D721Med (cell line): ENCODE measurements at regions not wholly inside any gene's neighbourhood (a gene's known extent, or its start where the extent isn't known, plus 50 kb on each side); places are given as distances from the start of the nearest gene placed in this dataset.

Experiments
- DNase-seq: peaks from one replicate; pipeline ENCODE4 v3.0.0; 2011; ENCODE audit warnings: low spot score; ENCODE audit not compliant: insufficient read length
- FAIRE-seq: peaks from 2 replicates; lab custom pipeline; 2011; peaks lifted over from hg19 to GRCh38; lab: Jason Lieb, UNC
- CTCF ChIP-seq: IDR thresholded peaks from 2 replicates; pipeline ENCODE4 v1.5.1; 2012; ENCODE audit warnings: mild to moderate bottlenecking, control low read depth; ENCODE audit not compliant: insufficient read depth; ENCODE audit errors: missing control alignments

- TF ChIP-seq CTCF: no peak
- DNase-seq: no peak
- FAIRE-seq: no peak
Measured at GRCh38 chr12:24084800-24085199, 135.3 kb upstream of the SOX5 start.

GRCh38 chr12:24083838-24084237, 134.4 kb upstream of the SOX5 start:
- TF ChIP-seq CTCF: no peak
- no peak for DNase-seq
- no peak for FAIRE-seq

- TF ChIP-seq CTCF: no peak
- DNase-seq (no peak), FAIRE-seq (no peak)
Measured at GRCh38 chr12:24081606-24082005, 132.1 kb upstream of the SOX5 start.

- DNase-seq: no peak
- TF ChIP-seq CTCF: no peak
- FAIRE-seq: no peak
Measured at GRCh38 chr12:24081092-24081529, 131.6 kb upstream of the SOX5 start.

GRCh38 chr12:24080465-24080864, 131.0 kb upstream of the SOX5 start:
- TF ChIP-seq CTCF: no peak
- FAIRE-seq (no peak), DNase-seq (no peak)

GRCh38 chr12:24079083-24079482, 129.6 kb upstream of the SOX5 start:
- FAIRE-seq (no peak), DNase-seq (no peak)
- TF ChIP-seq CTCF: no peak

- no peak for TF ChIP-seq CTCF
- DNase-seq (no peak), FAIRE-seq (no peak)
Measured at GRCh38 chr12:24078318-24078765, 128.9 kb upstream of the SOX5 start.
